ENCODE measurements at regions not wholly inside any gene's neighbourhood (a gene's known extent, or its start where the extent isn't known, plus 50 kb on each side); places are given as distances from the start of the nearest gene placed in this dataset.

GRCh38 chr7:42756841-42757240, 155.0 kb downstream of the C7orf25 start:
- DNase-seq = no peak

- DNase-seq = no peak
Observed at GRCh38 chr7:42753811-42754363, 158.0 kb downstream of the C7orf25 start.

GRCh38 chr7:42753367-42753766, 158.5 kb downstream of the C7orf25 start:
- DNase-seq = no peak

- no peak for DNase-seq
Observed at GRCh38 chr7:42750172-42750571, 161.7 kb downstream of the C7orf25 start.

GRCh38 chr7:42747044-42747443, 164.8 kb downstream of the C7orf25 start:
- no peak for DNase-seq

- no peak for DNase-seq
Observed at GRCh38 chr7:42746214-42746613, 165.7 kb downstream of the C7orf25 start.

- peak; percentile 1 for DNase-seq
Observed at GRCh38 chr7:42745357-42746059, 166.4 kb downstream of the C7orf25 start.

- no peak for DNase-seq
Observed at GRCh38 chr7:42744746-42745145, 167.1 kb downstream of the C7orf25 start.

GRCh38 chr7:42743077-42743858, 168.6 kb downstream of the C7orf25 start:
- DNase-seq = no peak

GRCh38 chr7:42742318-42742717, 169.6 kb downstream of the C7orf25 start:
- no peak for DNase-seq

GRCh38 chr7:42740408-42740807, 171.5 kb downstream of the C7orf25 start:
- DNase-seq = no peak

GRCh38 chr7:42739638-42740037, 172.2 kb downstream of the C7orf25 start:
- DNase-seq = no peak

- no peak for DNase-seq
Observed at GRCh38 chr7:42736931-42737330, 174.9 kb downstream of the C7orf25 start.

GRCh38 chr7:42735081-42735480, 176.8 kb downstream of the C7orf25 start:
- no peak for DNase-seq

- DNase-seq = no peak
Observed at GRCh38 chr7:42734568-42734967, 177.3 kb downstream of the C7orf25 start.

- no peak for DNase-seq
Observed at GRCh38 chr7:42733040-42733439, 178.8 kb downstream of the C7orf25 start.

GRCh38 chr7:42730586-42730985, 181.3 kb downstream of the C7orf25 start:
- no peak for DNase-seq

GRCh38 chr7:42729053-42729765, 182.7 kb downstream of the C7orf25 start:
- DNase-seq = no peak

- DNase-seq = no peak
Observed at GRCh38 chr7:42727451-42727850, 184.4 kb downstream of the C7orf25 start.

- no peak for DNase-seq
Observed at GRCh38 chr7:42726066-42726785, 185.6 kb downstream of the C7orf25 start.

- DNase-seq = no peak
Observed at GRCh38 chr7:42722716-42723115, 189.2 kb downstream of the C7orf25 start.

GRCh38 chr7:42722198-42722597, 189.7 kb downstream of the C7orf25 start:
- no peak for DNase-seq

Measured in NCI-H2171 (cell line).